NCI-H187 treated with DMSO at 0.1 percent for 48 hours (cell line): ENCODE measurements at regions not wholly inside any gene's neighbourhood (a gene's known extent, or its start where the extent isn't known, plus 50 kb on each side); places are given as distances from the start of the nearest gene placed in this dataset.

Experiments
- DNase-seq: peaks from one replicate; lab custom pipeline; 2025; lab: John Stamatoyannopoulos, UW

DNA sequence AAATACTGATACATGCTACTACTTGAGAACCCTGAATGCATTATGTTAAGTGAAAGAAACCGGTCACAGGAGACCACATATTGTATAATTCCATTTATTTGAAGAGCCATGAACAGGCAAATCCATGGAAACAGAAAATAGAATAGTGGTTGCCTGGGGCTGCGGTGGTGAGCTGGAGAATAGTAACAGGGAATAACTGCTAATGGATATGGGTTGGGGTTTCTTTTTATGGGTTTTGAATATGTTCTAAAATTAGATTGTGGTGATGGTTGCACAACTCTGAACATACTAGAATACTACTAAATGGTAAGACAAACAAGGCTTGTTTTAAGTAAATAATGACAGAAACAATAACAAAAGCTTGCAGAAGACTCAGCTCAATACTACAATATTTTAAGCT lies 293.0 kb downstream of the BTG1 start:
- DNase-seq: no peak

DNA sequence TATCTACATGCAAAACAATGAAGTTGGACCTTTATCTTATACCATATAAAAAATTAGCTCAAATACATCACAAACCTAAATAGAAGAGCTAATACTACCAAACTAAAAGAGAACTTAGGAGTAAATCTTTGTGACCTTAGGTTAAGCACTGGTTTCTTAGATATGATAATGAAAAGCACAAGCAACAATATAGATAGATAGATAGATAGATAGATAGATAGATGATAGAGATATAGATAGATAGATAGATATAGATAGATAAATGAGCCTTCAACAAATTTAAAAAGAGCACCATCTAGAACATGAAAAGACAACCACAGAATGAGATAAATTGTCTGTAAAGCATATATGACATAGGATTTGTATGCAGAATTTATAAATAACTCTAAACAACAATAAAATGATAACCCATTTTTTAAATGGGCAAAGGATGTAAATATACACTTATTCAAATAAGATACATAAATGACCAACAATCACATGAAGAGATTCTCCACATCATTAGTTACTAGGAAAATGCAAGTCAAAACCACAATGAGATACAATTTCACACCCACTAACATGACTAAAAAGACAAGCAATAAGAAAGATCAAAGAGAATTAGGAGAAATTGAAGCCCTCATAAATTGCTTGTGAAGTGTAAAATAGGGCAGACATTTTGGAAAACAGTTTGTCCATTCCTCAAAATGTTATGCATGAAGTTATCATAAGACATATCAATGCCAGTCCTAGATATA lies 293.7 kb downstream of the BTG1 start:
- no peak for DNase-seq

DNA sequence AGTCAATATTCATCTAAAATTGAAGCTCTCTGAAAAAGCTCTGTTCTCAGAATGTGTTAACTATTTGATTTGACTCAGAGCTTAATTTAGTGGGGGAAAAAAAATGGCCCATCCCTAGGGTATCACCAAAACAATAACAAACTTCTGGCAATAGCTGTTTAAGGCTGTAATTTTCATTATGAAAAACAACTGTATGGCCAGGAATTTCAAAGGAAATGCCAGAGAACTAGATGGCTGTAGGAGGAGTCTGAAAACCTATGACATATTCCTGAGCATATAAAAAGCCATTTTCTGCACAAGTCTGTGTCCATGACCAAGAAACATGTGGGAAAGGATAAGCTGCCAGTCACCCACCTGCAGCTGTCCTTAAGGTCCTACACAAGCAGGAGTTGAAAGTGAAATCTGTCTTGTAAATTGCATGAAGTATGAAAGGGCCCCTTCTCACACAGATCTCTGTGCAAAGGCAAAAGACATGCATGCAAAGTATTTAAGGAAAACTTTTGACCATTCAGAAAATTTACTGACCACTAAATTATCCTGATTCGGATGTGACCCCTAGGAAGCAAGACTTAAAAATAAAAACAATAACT lies 299.1 kb downstream of the BTG1 start:
- DNase-seq: no peak

DNA sequence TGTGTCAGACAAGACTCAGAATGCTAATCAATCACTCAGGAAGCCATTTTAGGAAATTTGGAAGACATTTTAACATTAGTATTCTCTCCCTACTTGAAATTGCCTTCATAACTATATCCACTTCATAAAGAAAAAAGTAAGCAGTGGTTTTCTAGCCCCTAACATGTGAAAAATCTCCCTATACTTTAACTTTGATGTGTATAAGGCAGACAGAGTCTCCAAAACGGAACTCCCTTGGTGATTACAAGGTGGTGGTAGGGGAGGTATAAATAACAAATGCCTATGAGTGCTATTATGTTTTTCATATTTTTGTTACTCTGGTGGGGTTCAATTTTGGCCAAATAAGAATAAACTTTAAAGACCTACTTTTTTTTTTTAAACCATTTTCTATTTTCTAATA lies 300.3 kb downstream of the BTG1 start:
- DNase-seq: no peak

DNA sequence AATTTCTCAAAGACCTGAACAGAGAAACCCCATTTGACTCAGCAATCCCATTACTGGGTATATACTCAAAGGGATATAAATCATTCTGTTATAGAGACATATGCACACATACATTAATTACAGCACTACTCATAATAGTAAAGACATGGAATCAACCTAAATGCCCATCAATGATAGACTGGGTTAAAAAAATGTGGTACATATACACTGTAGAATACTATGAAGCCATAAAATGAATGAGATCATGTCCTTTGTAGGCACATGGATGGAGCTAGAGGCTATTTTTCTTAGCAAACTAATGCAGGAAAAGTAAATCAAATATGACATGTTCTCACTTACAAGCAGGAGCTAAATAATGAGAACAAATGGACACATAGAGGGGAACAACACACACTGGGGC lies 303.8 kb downstream of the BTG1 start:
- no peak for DNase-seq

DNA sequence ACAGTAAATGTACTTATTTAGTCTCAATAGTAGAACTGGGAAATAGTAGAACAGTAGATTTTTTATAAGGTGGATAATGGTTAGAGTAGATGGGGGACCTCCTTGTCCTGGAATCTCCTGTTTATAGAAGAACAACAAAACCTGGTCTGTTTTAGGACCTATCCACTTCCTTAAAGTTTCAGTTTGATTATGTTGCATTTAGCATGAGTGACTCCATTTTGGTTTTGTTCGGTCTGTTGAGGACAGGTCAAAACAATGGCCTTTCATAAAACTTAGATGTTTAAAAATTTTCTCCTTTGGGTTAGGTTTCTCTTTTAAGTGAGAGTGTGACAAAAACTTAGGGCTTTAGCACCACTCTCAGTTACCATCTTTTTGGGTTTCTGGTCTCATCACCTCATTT lies 308.9 kb downstream of the BTG1 start:
- no peak for DNase-seq

DNA sequence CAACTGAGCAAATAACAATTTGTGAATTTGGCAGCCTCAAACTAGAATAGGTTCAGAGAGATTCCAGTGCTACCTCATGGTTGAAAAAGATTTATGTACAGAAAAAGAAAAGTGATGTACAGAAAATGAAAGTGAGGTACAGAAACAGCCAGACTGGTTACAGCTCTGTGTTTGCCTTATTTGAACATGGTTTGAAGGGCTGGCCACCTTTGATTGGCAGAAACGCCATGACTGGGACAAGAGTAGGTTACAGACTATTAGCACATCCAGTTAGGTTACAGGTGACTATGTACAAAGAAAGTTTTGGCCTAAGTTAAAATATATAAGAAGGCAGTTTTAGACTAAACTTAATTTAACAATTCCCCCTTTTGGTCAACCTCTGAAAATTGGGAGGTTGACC lies 309.4 kb downstream of the BTG1 start:
- no peak for DNase-seq

DNA sequence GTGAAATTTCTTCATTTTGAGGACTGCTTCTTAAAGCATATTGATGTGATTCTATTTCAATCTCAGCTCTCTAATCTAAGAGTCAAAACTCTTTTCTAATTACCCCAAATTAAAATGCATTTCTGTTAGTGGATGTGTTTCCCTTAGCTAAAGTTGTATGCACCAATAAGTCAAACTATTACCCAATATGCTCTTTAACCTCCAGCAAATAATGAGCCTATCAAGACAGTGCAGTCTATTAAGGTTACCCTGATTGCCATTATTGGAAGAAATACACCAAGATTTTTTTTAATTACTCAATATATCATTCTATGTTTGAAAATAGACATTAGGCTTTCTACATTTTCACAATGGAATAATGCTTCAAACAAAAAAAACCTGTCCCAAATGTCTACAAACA lies 310.0 kb downstream of the BTG1 start:
- no peak for DNase-seq

DNA sequence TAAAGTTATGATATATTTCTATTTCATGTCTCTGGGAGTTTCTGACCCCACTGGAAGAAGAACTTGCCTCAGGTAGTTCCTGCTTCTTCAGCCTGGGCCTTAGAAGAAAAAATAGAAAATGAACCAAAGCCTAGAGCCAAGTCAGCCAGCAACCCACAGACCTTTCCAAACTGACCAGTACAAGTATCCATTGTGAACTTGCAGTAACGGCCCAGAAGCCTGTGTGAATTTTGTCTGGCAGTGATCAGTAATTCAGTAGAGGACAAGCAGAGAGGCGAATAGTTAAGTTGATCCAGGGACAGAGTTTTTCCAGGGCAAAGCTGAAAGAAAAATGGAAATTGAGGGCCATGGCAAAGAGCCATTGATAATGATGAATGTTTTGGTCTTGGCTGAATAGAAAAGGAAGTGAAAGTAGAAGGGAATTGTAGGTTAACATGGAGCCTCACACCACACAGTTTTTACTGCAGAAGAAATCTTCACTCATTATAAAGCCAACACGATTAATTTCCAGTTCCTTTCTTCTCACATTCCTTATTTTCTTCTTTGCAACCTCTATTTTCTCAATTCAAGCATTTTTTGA lies 311.8 kb downstream of the BTG1 start:
- DNase-seq: no peak

DNA sequence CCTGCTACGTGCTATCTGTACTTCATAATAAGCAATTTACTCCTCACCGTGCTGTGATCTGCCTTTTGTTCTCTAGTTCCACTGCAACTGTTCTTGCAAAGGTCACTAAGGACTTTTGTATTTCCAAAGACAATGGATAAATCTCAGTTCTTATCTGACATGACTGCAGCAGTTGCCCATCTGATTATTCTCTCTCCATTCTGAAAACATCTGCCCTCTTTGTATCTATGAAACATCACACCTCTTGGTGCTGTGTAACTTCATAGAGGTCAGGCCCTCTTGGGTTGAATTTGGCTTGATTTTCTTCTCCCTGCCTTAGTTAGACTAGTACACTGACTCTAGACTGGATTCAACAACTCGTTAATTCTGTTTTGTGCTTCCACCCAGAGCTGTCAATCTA lies 319.6 kb downstream of the BTG1 start:
- DNase-seq: no peak

DNA sequence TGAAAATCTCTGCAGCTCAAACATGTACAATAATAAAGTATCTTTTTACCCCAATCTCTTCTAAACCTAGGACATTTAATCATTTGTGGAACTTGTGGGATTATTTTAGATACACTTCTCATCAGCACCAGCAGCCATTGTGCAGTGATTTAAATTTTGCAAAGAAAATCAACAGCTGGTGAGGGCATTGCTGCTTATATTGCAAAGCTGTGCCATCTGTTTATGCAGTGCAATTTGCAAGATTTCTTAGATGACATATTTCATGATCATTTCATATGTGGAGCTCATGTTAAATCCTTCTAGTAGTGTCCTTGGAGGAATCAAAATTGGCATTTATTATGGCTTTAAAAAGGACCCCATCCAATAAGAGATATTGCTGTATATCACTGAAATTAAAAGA lies 320.7 kb downstream of the BTG1 start:
- DNase-seq: no peak

DNA sequence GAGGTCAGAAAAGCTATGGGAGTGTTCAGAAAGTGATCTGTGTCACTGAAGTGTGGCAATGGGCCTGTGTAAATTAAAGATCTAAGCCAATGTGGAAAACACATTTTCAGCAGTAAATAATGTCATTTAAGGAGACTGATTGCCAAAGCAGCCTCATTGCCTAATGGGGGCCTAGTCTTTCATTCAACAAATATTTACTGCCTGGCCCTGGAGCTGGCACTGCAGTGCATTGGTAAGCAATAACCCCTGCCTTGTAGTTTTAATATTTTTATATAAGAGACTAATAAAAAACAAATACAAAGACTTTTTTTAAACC lies 326.6 kb downstream of the BTG1 start:
- no peak for DNase-seq

DNA sequence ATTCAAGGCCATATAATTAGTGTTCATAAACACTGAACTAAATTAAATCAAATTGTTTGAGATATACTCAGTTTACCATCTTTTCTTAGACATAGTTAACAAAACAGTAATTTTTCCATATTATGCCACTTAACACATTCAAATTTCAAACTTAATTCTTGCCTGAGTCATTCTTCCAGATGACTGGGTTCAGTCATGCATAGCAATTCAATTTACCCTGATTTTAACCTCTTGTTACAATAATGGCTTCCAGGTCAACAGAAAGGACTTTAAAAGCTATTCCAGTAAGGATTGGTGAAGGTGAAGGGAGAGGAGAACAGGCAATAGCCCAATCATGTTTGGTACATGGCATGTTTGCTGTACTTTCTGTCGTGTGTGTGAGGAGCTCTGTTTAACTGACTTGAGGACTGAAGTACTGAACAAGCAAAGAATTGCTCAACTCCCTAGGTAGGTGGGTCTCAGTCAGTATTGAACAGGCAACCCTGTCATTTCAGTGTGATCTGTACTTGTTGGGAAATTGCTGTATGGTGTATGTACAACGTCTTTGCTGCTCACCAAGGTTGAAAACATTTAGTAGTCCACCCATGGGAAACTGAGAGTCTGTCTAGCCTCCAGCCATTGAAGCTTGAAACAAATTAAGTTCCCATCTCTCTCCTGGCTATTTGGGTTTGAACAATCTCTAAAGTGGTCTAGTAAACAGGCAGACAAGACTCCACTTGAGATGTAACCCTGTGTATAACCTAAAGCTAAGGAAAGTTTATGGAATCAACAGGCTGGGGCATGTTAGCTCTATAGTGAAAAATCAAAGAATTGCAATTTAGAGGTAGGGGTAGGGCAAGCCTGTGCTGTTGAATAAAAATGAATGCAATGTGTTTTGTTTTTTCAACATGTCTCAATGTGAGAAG lies 327.2 kb downstream of the BTG1 start:
- no peak for DNase-seq

DNA sequence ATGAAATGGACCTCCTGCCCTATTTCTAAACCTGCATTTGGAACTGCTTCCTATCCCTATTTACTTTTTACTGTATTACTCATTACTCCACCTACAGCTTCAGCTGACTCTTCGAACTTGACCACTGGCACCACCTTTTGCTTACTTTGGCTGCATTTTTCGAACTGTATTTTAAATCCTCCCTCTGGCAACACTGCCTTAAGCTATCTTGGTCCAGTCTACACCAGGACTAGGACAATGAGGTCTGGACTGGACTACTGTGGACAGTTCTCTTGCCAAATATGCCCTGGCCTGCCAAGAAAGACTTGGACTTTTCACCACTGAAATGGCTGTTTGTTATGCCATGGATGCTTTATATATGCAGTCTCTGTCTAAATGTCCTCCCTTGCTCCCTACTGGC lies 328.1 kb downstream of the BTG1 start:
- no peak for DNase-seq

DNA sequence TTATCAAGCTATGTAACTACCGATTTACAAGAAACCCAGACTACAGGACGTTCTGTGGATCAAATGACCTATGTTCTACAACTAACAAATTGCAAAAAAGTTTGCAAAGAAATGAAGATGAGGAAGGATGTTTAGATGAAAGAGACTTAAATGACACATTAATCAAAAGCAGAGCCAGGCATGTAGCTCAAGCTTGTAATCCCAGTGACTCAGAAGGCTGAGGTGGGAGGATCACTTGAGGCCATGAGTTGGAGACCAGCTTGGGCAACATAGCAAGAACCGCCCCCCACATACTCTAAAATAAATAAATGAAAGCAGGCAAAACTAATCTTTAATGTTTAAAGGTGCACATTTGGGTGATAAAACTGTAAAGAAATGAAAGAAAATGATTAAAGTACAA lies 331.9 kb downstream of the BTG1 start:
- no peak for DNase-seq

DNA sequence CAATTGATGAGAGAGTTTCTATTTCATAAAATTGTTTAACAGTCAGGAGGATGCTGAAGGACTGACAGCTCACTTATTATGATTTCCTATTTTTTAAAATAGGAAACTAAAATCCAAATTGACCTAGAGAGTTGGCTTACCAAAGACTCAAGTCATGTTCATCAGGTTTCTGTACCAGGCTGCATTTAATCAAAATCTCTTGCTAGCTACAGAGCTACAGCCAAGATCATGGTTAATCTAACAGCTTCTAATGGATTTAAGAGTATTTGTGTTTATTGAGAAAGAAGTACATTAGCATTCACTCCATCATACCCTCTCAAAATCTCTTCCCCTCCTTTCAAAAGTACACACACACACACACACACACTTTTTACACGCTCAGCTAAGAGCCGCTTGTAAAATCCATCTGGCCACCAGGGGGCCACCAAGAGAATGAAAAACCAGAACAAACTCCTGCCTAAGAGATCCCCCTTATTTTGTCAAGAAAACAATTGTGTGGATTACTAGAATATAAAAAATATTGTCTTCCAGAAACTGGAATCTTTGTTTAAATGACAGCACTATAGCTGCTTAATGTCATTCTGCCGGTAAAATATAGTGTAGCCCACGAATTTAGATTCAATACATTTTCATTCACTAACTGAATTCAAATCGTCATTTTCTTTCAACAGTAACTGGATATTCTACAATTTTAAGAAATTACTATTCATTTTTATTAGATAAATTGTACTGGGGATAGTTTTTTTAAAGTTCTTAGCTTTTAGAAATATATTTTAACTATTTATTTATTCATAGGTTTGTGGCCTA lies 334.0 kb downstream of the BTG1 start:
- no peak for DNase-seq

DNA sequence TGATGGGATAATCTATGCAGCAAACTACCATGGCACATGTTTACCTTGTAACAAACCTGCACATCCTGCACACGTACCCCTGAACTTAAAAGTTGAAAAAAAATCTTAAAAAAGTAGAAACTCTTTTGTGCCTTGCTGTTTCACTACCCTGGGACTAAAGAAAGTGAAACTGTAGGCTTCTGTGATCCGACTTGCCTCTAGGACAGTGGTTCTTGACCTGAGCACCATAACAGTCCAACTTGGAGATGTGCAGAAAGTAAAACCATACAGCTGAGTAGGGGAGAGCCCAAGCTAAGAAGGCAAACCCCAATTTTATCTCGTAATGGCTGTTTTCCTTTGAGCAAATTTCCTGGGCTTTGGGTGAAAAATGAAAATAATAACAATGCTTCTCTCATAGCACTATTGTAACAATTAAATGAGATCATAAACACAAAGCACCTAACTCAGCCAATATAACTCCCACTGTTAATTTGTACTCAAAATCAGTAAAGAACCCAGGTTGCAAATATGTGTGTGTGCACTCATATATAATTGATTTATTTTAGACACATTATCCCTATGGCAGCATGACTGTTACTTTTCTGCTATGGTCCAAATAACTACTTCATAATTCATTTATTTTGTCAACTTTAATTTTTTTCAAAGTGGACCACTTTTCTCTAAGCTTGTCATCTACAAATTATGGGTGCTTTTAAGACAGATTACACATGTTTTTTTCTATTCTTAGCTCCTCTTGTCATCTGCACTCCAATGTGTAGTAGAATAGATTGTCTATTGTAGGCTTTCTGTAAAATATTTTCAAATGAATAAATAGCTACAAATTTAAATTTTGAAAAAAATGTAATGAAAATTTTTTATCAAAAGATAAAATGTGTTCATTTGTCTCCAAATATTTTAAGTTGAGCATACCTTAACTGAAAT lies 334.9 kb downstream of the BTG1 start:
- no peak for DNase-seq

DNA sequence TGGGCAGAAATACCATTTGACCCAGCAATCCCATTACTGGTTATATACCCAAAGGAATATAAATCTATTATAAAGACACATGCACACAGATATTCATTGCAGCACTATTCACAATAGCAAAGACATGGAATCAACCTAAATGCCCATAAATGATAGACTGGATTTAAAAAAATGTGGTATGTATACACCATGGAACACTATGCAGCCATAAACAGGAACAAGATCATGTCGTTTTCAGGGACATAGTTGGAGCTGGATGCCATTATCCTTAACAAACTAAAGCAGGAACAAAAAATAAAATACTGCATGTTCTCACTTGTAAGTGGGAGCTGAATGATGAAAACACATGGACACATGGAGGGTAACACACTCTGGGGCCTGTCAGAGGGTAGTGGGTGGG lies 335.6 kb downstream of the BTG1 start:
- DNase-seq: no peak

DNA sequence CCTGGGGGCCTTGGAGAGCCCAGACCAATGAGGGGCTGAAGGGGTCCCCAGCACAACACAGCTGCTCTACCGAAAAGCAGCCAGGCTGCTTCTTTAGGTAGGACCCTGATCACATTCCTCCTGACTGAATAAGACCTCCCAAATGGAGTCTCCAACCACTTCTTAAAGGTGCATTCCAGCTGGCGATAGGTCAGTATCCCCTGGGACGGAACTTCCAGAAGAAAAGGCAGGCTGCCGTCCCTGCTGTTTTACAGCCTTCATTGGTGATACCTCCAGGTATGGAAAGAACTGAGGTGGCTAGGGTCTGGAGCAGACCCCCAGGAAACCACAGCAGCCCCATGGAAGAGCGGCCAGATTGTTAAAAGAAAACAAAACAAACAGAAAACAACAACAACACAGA lies 340.6 kb downstream of the BTG1 start:
- no peak for DNase-seq

DNA sequence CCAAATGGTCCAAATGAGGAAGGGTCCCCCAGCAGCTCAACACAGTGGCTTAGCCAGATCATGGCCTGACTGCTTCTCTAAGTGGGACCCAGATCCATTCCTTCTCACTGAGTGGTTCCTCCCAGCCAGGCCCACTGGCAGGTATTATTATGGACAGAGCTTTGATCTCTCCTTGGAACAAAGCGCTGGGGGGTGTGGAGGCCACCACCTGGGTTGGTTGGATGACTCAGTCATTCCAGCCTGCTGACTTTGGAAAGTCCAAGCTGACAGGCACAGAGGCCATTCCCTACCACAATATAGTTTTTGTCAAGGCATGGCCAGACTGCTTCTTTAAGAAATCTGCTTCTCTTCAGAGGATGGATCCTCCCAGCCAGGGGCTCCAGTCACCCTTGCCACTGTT lies 341.1 kb downstream of the BTG1 start:
- DNase-seq: no peak

DNA sequence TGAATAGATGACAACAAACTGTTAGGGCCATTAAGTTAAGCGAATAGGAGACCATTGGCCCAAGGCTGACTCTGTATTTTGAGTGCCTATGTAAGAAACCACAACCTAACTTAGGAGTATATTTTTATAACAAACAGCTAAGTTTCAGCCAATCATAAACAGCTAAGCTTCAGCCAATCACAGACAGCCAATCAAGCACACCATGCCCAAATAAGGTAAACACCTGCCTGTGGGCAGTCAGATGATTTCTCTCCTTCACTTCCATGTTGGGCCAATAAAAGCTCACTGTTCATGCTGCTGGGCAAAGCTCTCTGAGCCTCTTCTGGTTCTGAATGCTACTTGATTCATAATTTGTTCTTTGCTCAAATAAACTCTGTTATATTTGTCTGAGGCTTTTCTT lies 344.6 kb downstream of the BTG1 start:
- DNase-seq: no peak
